Glomerular visceral epithelial cell (primary cell): ENCODE measurements at regions not wholly inside any gene's neighbourhood (a gene's known extent, or its start where the extent isn't known, plus 50 kb on each side); places are given as distances from the start of the nearest gene placed in this dataset.

Experiments used
- DNase-seq: peaks from one replicate; pipeline ENCODE4 v3.0.0-alpha.2; 2016; ENCODE audit errors: extremely low spot score

- DNase-seq: no peak
These were observed 439.8 kb upstream of the JARID2 start for GRCh38 chr6:14806101-14806500.

- no peak for DNase-seq
These were observed 438.7 kb upstream of the JARID2 start for GRCh38 chr6:14807130-14807529.

- DNase-seq: no peak
These were observed 437.9 kb upstream of the JARID2 start for GRCh38 chr6:14807971-14808370.

- no peak for DNase-seq
These were observed 435.8 kb upstream of the JARID2 start for GRCh38 chr6:14810021-14810420.

DNA sequence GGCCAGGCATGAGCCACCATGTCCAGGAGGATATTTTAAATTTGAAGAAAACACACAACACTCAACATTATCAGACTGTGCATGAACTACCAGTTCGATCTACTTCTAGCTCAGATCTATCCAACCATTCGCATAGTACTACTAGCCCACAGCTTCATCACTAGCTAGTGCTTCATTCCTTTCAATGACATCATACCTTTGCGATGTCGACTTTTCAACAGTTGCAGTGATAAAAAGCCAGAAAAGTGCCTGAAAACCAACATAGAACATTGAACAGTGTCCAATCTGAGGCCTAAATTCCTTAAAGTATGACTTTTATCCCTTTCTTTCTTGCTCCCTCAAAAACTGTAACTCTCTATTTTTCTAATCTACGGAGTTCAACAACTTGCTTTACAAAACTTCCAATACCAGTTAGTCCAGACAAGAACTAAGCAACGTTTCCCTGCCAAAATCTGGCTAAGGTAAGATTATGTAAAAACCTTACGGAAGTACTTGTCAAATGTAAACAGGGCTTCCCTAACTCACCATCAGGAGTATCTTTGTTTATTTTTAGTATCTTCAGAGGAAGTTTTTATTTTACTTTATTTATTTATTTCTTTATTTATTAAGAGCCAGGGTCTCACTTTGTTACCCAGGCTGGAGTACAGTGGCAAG, 434.0 kb upstream of the JARID2 start:
- DNase-seq: no peak

GRCh38 chr6:14814016-14814415, 431.9 kb upstream of the JARID2 start:
- DNase-seq: no peak

DNA sequence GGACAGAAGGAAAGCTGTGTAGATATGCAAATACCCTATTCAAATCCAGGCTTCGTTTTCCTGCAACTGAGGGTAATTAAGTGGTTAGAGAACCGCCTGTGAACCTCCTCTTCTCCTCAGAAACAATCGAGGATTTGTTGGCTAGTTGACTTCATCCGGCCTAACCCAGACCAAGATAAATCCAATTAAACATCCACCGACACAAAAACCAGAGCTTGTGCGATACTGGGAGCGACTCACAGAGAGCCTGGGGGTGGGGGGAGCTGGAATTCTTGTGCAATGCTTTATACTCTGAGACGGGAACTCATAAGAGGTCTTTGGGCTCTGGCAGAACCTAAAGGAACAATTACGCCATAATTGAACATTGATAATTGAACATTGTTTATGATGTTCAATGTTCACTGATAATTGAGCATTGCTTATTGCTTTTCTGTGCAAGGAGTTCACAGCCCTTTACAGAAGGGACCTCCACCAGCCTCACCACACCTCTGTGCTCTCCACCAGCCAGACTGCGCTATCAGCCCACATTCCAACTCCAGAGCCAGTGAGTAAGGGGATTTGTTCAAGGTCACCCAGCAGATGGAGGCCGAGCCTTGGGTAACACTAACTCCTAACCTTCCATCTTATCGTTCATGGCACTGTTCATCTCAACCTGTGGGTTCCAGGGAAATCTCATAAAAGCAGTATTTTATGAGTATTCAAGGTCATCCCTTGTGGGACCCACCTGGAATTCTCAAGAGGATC, 429.6 kb upstream of the JARID2 start:
- DNase-seq: no peak

GRCh38 chr6:14817074-14817473, 428.8 kb upstream of the JARID2 start:
- no peak for DNase-seq

DNA sequence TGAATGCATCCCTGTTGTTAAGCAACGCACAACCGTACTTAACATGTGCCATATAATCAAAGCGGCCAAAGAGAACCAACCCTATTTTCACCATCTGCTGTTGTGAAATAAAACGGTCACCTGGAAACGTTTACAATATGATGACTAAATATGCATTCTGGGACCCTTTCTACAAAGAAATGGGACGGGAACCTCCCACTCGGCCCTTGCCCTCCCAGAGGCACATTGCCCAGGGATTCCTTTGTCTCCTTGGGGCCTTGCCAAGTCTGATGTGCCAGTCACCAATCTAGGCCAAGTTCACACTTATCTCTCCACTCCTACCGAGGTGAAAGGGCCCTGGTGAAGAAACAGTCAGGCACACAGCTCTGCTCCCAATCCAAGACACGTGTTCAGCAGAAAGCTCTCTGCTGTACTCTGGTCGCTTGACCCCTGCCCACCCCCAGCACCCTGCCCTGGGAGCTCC, 427.4 kb upstream of the JARID2 start:
- no peak for DNase-seq

DNA sequence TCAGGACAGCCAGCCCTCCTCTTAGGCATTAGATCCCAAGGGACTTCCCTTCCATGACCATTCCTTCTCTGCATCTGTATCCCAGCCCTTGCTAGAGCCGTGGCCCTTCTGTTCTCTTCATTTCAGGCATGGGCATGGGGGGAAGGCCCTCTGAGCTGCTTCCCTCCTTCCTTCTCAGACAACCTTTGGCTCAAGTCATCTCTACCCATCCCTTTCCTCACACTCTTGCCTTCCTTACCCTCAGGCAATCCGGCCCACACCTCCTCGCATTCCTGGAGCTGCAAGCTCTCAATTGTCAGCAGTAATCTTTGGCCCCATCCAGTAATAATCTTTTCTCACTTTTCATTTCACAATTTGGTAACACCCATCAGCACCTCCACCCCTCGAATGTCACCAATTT, 426.9 kb upstream of the JARID2 start:
- DNase-seq: no peak

- DNase-seq: no peak
These were observed 425.9 kb upstream of the JARID2 start for GRCh38 chr6:14819840-14820420.

DNA sequence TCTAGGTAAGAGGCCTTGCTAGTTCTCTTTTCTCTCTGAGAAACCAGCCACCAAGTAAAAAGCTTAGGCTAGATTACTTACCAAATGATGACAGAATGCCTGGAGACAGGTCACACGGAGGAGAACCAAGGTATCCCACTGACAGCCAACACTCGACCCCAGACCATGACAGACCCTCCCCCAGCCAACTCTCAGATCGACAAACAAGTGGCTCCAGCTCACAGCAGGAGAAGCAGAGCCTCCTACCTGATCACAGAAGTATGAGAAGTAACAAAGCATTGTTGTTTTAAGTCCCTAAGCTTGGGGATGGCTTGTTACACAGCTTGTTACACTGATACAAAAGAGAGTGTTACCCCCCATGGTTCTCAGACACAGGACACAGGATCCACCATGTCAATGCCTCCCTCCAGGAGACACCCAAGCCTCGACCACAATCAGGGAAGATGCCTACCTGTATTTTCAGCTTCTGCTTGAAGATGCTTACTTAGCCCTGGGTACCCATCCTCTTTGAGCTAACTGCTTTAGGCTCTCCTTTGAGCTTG, 423.8 kb upstream of the JARID2 start:
- DNase-seq: no peak

GRCh38 chr6:14822679-14823078, 423.2 kb upstream of the JARID2 start:
- no peak for DNase-seq

GRCh38 chr6:14824060-14824459, 421.8 kb upstream of the JARID2 start:
- no peak for DNase-seq

GRCh38 chr6:14824484-14825275, 421.2 kb upstream of the JARID2 start:
- DNase-seq: no peak

DNA sequence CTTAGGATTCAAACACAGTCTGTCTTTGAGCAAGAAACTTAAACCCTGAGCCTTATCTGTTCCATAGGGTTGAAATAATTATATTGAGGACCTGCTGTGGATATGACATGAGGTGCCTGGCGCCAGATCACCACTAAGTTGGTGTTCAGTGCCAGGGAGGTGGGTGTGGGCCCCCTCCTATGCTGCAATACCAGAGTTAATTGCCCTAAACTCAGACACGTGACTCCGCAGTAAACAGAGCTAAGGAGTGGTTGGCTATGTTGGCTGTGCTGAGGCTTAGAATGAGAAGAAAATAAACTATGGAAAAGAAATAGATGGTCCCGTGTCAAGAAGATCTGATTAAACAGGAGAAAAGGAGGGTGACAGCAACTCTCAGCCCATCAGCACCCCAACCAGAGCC, 419.4 kb upstream of the JARID2 start:
- DNase-seq: no peak

- DNase-seq: no peak
These were observed 418.5 kb upstream of the JARID2 start for GRCh38 chr6:14827354-14827753.

GRCh38 chr6:14828201-14828611, 417.7 kb upstream of the JARID2 start:
- no peak for DNase-seq

- DNase-seq: no peak
These were observed 414.8 kb upstream of the JARID2 start for GRCh38 chr6:14831070-14831469.

GRCh38 chr6:14831937-14832336, 413.9 kb upstream of the JARID2 start:
- no peak for DNase-seq

GRCh38 chr6:14832427-14832826, 413.4 kb upstream of the JARID2 start:
- DNase-seq: no peak
